Stimulated activated CD8-positive, alpha-beta memory T cell treated with anti-CD3 and anti-CD28 coated beads, Interleukin-2, amount 100 ng/mL, for 48 hours (primary cell): ENCODE measurements at regions not wholly inside any gene's neighbourhood (a gene's known extent, or its start where the extent isn't known, plus 50 kb on each side); places are given as distances from the start of the nearest gene placed in this dataset.
"Not testable (repeated sequence)": the region's sequence is repeated elsewhere in the genome, so short reads cannot be mapped to it uniquely, and the experiment has no call there.

Experiments
- DNase-seq, 2 donors: peaks; one replicate each; pipeline ENCODE4 v3.0.0-alpha.2; 2020; ENCODE audit warnings: low read depth in 2 of 2

GRCh38 chr9:30244877-30245276 is 2139.6 kb upstream of the ACO1 start:
- DNase-seq: no peak

- DNase-seq: no peak
Observed at GRCh38 chr9:30250872-30251271, 2133.6 kb upstream of the ACO1 start.

- DNase-seq: no peak
Observed at GRCh38 chr9:30258094-30258493, 2126.3 kb upstream of the ACO1 start.

- no peak for DNase-seq
Observed at GRCh38 chr9:30280229-30280900, 2104.1 kb upstream of the ACO1 start.

GRCh38 chr9:30289435-30289834 is 2095.0 kb upstream of the ACO1 start:
- no peak for DNase-seq

- not testable (repeated sequence) for DNase-seq
Observed at GRCh38 chr9:30292026-30292425, 2092.4 kb upstream of the ACO1 start.

- no peak for DNase-seq
Observed at GRCh38 chr9:30293231-30293630, 2091.2 kb upstream of the ACO1 start.

GRCh38 chr9:30299126-30299780 is 2085.2 kb upstream of the ACO1 start:
- no peak for DNase-seq

GRCh38 chr9:30301271-30301963 is 2083.0 kb upstream of the ACO1 start:
- no peak for DNase-seq

GRCh38 chr9:30310711-30311110 is 2073.7 kb upstream of the ACO1 start:
- DNase-seq: no peak

GRCh38 chr9:30329431-30329830 is 2055.0 kb upstream of the ACO1 start:
- DNase-seq: no peak

- DNase-seq: no peak
Observed at GRCh38 chr9:30348904-30349303, 2035.5 kb upstream of the ACO1 start.

GRCh38 chr9:30349526-30350513 is 2034.6 kb upstream of the ACO1 start:
- no peak for DNase-seq

- no peak for DNase-seq
Observed at GRCh38 chr9:30356221-30356620, 2028.2 kb upstream of the ACO1 start.

GRCh38 chr9:30362373-30362772 is 2022.1 kb upstream of the ACO1 start:
- DNase-seq: no peak

- DNase-seq: not testable (repeated sequence)
Observed at GRCh38 chr9:30366140-30366539, 2018.3 kb upstream of the ACO1 start.

- no peak for DNase-seq
Observed at GRCh38 chr9:30382271-30382670, 2002.2 kb upstream of the ACO1 start.

GRCh38 chr9:30410273-30410672 is 1974.2 kb upstream of the ACO1 start:
- no peak for DNase-seq

- DNase-seq: no peak
Observed at GRCh38 chr9:30411571-30411970, 1972.9 kb upstream of the ACO1 start.

- no peak for DNase-seq
Observed at GRCh38 chr9:30459156-30459555, 1925.3 kb upstream of the ACO1 start.

- no peak for DNase-seq
Observed at GRCh38 chr9:30476826-30477225, 1907.6 kb upstream of the ACO1 start.

GRCh38 chr9:30478684-30479083 is 1905.8 kb upstream of the ACO1 start:
- no peak for DNase-seq
